ENCODE measurements at regions not wholly inside any gene's neighbourhood (a gene's known extent, or its start where the extent isn't known, plus 50 kb on each side); places are given as distances from the start of the nearest gene placed in this dataset.

GRCh38 chr10:28743576-28743975, 66.3 kb downstream of the BAMBI start:
- no peak for TF ChIP-seq CTCF (IDR thresholded peaks at IDR 0.05)
- intact Hi-C loops (cut with DNase I; ENCODE audit: low total_unique reads) = no loop called here
- Histone ChIP-seq H3K4me3 (no peak overlapping the region), H3K9me3 (no peaks in the 10 kb centered on the region), H3K4me1 (no peaks in the 10 kb centered on the region), H3K27me3 (no peaks in the 10 kb centered on the region), H3K36me3 (no peaks in the 10 kb centered on the region), H3K27ac (no peak overlapping the region)
- no peak for DNase-seq

GRCh38 chr10:28744069-28744768, 66.9 kb downstream of the BAMBI start:
- Histone ChIP-seq H3K36me3 (no peaks in the 10 kb centered on the region), H3K27me3 (no peaks in the 10 kb centered on the region), H3K4me3 (no peak overlapping the region), H3K9me3 (no peaks in the 10 kb centered on the region), H3K27ac (no peak overlapping the region), H3K4me1 (no peaks in the 10 kb centered on the region)
- intact Hi-C loops (cut with DNase I; ENCODE audit: low total_unique reads) = no loop called here
- no peak for TF ChIP-seq CTCF (IDR thresholded peaks at IDR 0.05)
- DNase-seq = no peak

- Histone ChIP-seq H3K27ac (no peak overlapping the region), H3K36me3 (no peaks in the 10 kb centered on the region), H3K27me3 (no peaks in the 10 kb centered on the region), H3K4me1 (peaks cover 0 to 3% (median 0%) of the 10 kb centered on the region in 4 donors), H3K9me3 (peaks cover 0 to 4% (median 0%) of the 10 kb centered on the region in 3 donors), H3K4me3 (no peak overlapping the region)
- DNase-seq = no peak
- intact Hi-C loops (cut with DNase I; ENCODE audit: low total_unique reads) = no loop called here
- no peak for TF ChIP-seq CTCF (IDR thresholded peaks at IDR 0.05)
Measured at GRCh38 chr10:28754930-28755718, 77.8 kb downstream of the BAMBI start.

GRCh38 chr10:28761084-28761846, 83.9 kb downstream of the BAMBI start:
- Histone ChIP-seq H3K36me3 (no peaks in the 10 kb centered on the region), H3K4me1 (no peaks in the 10 kb centered on the region), H3K27ac (no peak overlapping the region), H3K9me3 (no peaks in the 10 kb centered on the region), H3K4me3 (no peak overlapping the region), H3K27me3 (no peaks in the 10 kb centered on the region)
- intact Hi-C loops (cut with DNase I; ENCODE audit: low total_unique reads) = no loop called here
- no peak for TF ChIP-seq CTCF (IDR thresholded peaks at IDR 0.05)
- DNase-seq = no peak

- intact Hi-C loops (cut with DNase I; ENCODE audit: low total_unique reads) = no loop called here
- Histone ChIP-seq H3K4me3 (no peak overlapping the region), H3K27ac (no peak overlapping the region), H3K4me1 (no peaks in the 10 kb centered on the region), H3K9me3 (no peaks in the 10 kb centered on the region), H3K27me3 (no peaks in the 10 kb centered on the region), H3K36me3 (no peaks in the 10 kb centered on the region)
- no peak for TF ChIP-seq CTCF (IDR thresholded peaks at IDR 0.05)
- no peak for DNase-seq
Measured at GRCh38 chr10:28763471-28764170, 86.3 kb downstream of the BAMBI start.
